Adrenal gland (tissue), 9 donors: ENCODE measurements at regions not wholly inside any gene's neighbourhood (a gene's known extent, or its start where the extent isn't known, plus 50 kb on each side); places are given as distances from the start of the nearest gene placed in this dataset.

ENCODE experiments used
- DNase-seq, 7 donors: peaks; one replicate each; pipeline ENCODE4 v3.0.0-alpha.2; 2019 to 2020
- H3K27ac ChIP-seq, 5 donors: fragments of 200-600 bp; sonication (generic) in 4 of 5; 1 replicate in 3 of 5; 2 replicates in 2 of 5; pipeline versions ENCODE4 v1.5.1 to v1.8.0; 2016 to 2020; ENCODE audit warnings: mild to moderate bottlenecking in 1 of 5
- H3K27me3 ChIP-seq: fragments of 200-600 bp; 2 replicates; pipeline ENCODE4 v1.8.0; 2021
- H3K36me3 ChIP-seq, 2 donors: fragments of 200-600 bp; replicated peaks in 1 of 2; 1 replicate in 1 of 2; 2 replicates in 1 of 2; pipeline versions ENCODE4 v1.5.1 to v1.8.0; 2018 to 2022
- H3K4me1 ChIP-seq, 2 donors: fragments of 200-600 bp; replicated peaks in 1 of 2; 1 replicate in 1 of 2; 2 replicates in 1 of 2; pipeline versions ENCODE4 v1.5.1 to v1.8.0; 2018 to 2021
- H3K4me3 ChIP-seq, 4 donors: fragments of 200-600 bp; sonication (generic) in 3 of 4; one replicate each; pipeline ENCODE4 v1.5.1; 2016 to 2018
- H3K9me3 ChIP-seq, 3 donors: fragments of 200-600 bp; sonication (generic) in 1 of 3; replicated peaks in 1 of 3; 1 replicate in 2 of 3; 2 replicates in 1 of 3; pipeline versions ENCODE4 v1.5.1 to v1.8.0; 2016 to 2021
- POLR2A ChIP-seq, 2 donors: fragments of 450-650 bp; IDR thresholded peaks; one replicate each; pipeline ENCODE4 v1.6.1; 2017; ENCODE audit warnings: antibody characterized with exemption in 2 of 2, mild to moderate bottlenecking in 2 of 2, moderate library complexity in 1 of 2
- WGBS, 4 donors: extraction: QIAGEN DNeasy Blood & Tissue Kit in 2 of 4; methylation state at CpG; one replicate each; pipeline versions ENCODE4 v1.1.5 to v1.1.7; 2013 to 2017; 5-methylcytosine and 5-hydroxymethylcytosine counted together
- intact Hi-C, 2 donors: fragments of 100-400 bp; cut with DNase I; formaldehyde crosslinking; loops; one replicate each; pipeline versions ENCODE4 v1.14.1 to v1.15.0; 2022 to 2023
- TF ChIP-seq, protein P1 (sequence below), 6 experiments: fragments of 450-650 bp in 4 of 6; fragments of 200-600 bp in 2 of 6; sonication (generic) in 1 of 6; IDR thresholded peaks; 1 replicate in 5 of 6; 2 replicates in 1 of 6; pipeline versions ENCODE4 v1.5.1 to v1.8.0; 2016 to 2021; ENCODE audit warnings: antibody characterized with exemption in 6 of 6, mild to moderate bottlenecking in 2 of 6, moderate library complexity in 1 of 6
- donor health status: healthy with polysubstance abuse.
- donor health status: Bipolar disorder and iron deficiency.
- donor health status: DM: yes; HTN: yes; CAD: no.
- donor health status: DM: no; HTN: no; CAD: no.
- donor health status: DM: no; HTN: no; CAD: no.

DNA sequence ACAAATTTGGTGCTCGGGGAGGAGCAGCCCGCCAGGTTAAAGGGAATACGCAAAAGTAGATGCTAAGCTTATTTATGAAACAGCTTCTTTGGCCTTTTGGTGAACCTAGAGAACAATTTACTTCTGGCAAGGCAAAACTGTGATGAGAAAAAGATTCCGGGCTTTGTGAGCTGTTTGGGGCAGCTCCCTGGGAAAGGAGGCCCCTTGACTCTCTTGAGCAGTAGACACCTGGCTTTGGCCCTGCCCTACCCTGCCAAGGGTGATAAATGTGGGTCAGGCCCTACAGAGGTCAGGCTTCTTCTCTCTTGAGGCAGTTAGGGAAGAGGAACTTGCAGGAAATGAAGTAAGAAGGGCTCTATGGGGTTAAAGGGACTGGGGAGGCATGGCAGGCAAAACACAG, 509.6 kb downstream of the MID1IP1 start:
- Histone ChIP-seq H3K27ac (no peak overlapping the region), H3K9me3 (no peaks in the 10 kb centered on the region), H3K27me3 (peaks cover 11% of the 10 kb centered on the region), H3K4me1 (peaks cover 0 to 4% of the 10 kb centered on the region in 2 donors), H3K36me3 (no peaks in the 10 kb centered on the region), H3K4me3 (no peak overlapping the region)
- intact Hi-C loops = no loop called here
- WGBS, 4 donors = 79 to 87% (median 85%) methylated on average over 4 of the region's 4 CpGs
- TF ChIP-seq POLR2A (IDR thresholded peaks at IDR 0.05) = no peak
- TF ChIP-seq, protein P1, sequence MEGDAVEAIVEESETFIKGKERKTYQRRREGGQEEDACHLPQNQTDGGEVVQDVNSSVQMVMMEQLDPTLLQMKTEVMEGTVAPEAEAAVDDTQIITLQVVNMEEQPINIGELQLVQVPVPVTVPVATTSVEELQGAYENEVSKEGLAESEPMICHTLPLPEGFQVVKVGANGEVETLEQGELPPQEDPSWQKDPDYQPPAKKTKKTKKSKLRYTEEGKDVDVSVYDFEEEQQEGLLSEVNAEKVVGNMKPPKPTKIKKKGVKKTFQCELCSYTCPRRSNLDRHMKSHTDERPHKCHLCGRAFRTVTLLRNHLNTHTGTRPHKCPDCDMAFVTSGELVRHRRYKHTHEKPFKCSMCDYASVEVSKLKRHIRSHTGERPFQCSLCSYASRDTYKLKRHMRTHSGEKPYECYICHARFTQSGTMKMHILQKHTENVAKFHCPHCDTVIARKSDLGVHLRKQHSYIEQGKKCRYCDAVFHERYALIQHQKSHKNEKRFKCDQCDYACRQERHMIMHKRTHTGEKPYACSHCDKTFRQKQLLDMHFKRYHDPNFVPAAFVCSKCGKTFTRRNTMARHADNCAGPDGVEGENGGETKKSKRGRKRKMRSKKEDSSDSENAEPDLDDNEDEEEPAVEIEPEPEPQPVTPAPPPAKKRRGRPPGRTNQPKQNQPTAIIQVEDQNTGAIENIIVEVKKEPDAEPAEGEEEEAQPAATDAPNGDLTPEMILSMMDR (IDR thresholded peaks at IDR 0.05) = no peak
- no peak for DNase-seq

DNA sequence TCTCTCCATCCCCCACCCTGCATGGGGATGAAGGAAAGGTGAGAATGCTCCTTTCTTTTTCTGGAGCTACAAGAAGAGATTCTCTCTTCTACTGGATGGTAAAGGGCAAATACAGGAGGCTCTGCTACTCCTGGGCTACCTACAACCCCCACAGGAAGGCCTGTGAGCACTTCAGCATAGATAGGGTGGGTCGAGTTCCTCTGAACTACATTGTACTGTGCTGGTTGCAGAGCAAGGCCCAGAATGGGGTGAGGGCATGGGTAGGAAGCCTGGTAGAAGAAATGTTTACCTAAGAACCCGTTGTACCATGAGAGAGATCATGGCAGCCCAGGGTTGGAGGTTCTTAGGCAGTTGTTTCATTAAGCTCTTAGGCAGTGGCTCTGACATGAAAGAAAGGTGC, 510.4 kb downstream of the MID1IP1 start:
- DNase-seq = no peak
- Histone ChIP-seq H3K27ac (no peak overlapping the region), H3K4me3 (no peak overlapping the region), H3K9me3 (no peaks in the 10 kb centered on the region), H3K27me3 (peaks cover 11% of the 10 kb centered on the region), H3K36me3 (no peaks in the 10 kb centered on the region), H3K4me1 (peaks cover 0 to 4% of the 10 kb centered on the region in 2 donors)
- TF ChIP-seq, protein P1 (IDR thresholded peaks at IDR 0.05) = no peak
- no peak for TF ChIP-seq POLR2A (IDR thresholded peaks at IDR 0.05)
- 60 to 86% (median 68%) methylated on average over 1 to 2 of the region's 2 CpGs for WGBS, 4 donors
- intact Hi-C loops = no loop called here

DNA sequence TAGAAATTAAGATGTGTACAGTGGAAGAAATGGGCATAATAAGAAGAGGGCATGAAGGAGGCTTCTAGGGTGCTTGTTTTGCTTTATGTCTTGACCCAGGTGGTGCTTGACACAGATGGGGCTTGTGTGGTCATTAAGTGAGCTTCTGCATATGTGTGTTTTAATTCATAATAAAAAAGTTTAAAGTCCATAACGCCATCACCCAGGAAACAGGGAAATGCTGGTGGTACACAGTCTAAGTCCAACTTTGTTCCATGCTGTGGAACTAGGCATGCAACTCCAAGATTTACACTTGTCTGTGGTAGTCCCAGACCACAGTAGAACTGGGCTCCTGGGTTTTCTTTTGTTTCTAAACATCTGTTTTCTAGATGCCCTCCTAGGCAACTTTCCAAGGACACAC, 511.9 kb downstream of the MID1IP1 start:
- H3K36me3 ChIP-seq = no peaks in the 10 kb centered on the region
- TF ChIP-seq, protein P1 (IDR thresholded peaks at IDR 0.05) = no peak
- TF ChIP-seq POLR2A (IDR thresholded peaks at IDR 0.05) = no peak

DNA sequence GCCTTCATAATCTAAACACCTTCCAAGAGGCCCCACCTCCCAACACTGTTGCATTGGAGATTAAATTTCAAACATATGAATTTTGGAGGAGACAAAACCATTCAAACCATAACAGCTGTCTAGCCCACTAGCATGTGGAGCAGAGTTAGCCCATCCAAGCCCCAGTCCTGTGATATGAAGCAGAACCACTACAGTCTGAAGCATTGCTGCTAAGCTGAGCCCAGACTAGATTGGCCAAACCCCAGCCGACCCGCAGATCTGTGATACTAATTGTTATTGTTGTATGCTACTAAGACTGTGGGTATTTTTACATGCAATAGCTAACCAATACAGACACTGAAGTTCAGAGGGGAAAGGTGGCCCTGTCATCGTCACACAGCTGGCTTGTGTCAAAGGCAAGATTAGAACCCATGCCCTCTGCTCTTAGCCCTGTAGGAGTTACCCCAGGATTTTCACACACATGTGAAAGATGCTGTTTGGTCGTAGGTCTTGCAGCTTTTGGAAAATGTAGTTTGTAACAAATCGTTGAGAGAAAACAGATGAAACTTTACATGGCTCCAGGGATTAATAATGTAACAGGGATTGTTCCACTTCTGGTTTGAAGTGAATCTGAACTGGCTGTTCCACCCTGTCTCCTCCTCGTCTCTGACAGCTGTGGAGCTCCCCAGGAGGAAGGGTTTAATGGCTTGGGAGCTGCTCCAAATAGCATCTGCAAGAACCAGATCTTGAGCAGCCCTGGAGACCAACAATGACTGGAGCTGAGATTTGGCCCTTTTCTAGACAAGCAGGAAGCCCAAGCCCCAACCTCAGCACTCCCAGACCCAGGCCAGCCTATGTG, 517.5 kb downstream of the MID1IP1 start:
- H3K36me3 ChIP-seq = no peaks in the 10 kb centered on the region
- intact Hi-C loops = no loop called here
- H3K27ac ChIP-seq = no peak overlapping the region
- no peak for DNase-seq
- TF ChIP-seq POLR2A (IDR thresholded peaks at IDR 0.05) = no peak
- TF ChIP-seq, protein P1 (IDR thresholded peaks at IDR 0.05) = no peak
- peaks cover 16% of the 10 kb centered on the region for H3K27me3 ChIP-seq
- WGBS, 4 donors = 59 to 76% (median 68%) methylated on average over 4 to 6 of the region's 6 CpGs
- H3K4me1 ChIP-seq = no peaks in the 10 kb centered on the region
- H3K4me3 ChIP-seq = no peak overlapping the region
- H3K9me3 ChIP-seq = no peaks in the 10 kb centered on the region

More for the DNA sequence above, 511.9 kb downstream of the MID1IP1 start:
- DNase-seq = no peak
- no peak overlapping the region for H3K27ac ChIP-seq
- intact Hi-C loops = no loop called here
- H3K4me3 ChIP-seq = no peak overlapping the region
- WGBS, 4 donors = 61 to 100% (median 91%) methylated on average over 1 of the region's 1 CpG
- no peaks in the 10 kb centered on the region for H3K9me3 ChIP-seq
- peaks cover 5% of the 10 kb centered on the region for H3K27me3 ChIP-seq
- H3K4me1 ChIP-seq = peaks cover 0 to 4% of the 10 kb centered on the region in 2 donors
